ENCODE measurements at regions not wholly inside any gene's neighbourhood (a gene's known extent, or its start where the extent isn't known, plus 50 kb on each side); places are given as distances from the start of the nearest gene placed in this dataset.

GRCh38 chr1:157407367-157407766 lies 144.9 kb downstream of the FCRL5 start:
- no peak overlapping the region for H3K9ac ChIP-seq (ENCODE audit: insufficient read depth, low read length, poor library complexity, severe bottlenecking)
- no peak for TF ChIP-seq CTCF (IDR thresholded peaks at IDR 0.05)
- H3K9me3 ChIP-seq (replicated peaks in 1 of 2; ENCODE audit: control insufficient read depth in 1 of 2, insufficient read depth in 1 of 2, low read length in 2 of 2), result no peaks in the 10 kb centered on the region
- intact Hi-C loops (cut with micrococcal nuclease), result no loop called here
- Mint-ChIP-seq H3K4me3 (peak overlapping the region in 1 of 2 donors; percentile 39), H3K36me3 (no peaks in the 10 kb centered on the region), H3K4me1 (peaks cover 53% of the 10 kb centered on the region), H3K9me3 (peaks cover 3 to 7% (median 6%) of the 10 kb centered on the region in 7 donors), H3K27me3 (ENCODE audit: low read depth in 3 of 3) (peaks cover 0 to 1% (median 0%) of the 10 kb centered on the region in 3 donors), H3K27ac (peak overlapping the region in 5 of 7 donors; percentile 39 to 88 (median 73))
- H3K4me1 ChIP-seq (ENCODE audit: control insufficient read depth in 1 of 2, insufficient read depth in 2 of 2, low read length in 2 of 2), result peaks cover 39 to 40% of the 10 kb centered on the region in 2 donors
- peak overlapping the region in 1 of 2 donors; percentile 22 for H3K27ac ChIP-seq (ENCODE audit: low read depth in 1 of 2, low read length in 2 of 2)
- no peaks in the 10 kb centered on the region for H3K79me2 ChIP-seq (ENCODE audit: insufficient read depth, low read length)
- no peak for DNase-seq
- H3K4me2 ChIP-seq (replicated peaks; ENCODE audit: extremely low read depth, low read length, poor library complexity, severe bottlenecking), result no peak overlapping the region
- H4K20me1 ChIP-seq (ENCODE audit: insufficient read depth, low read length), result no peaks in the 10 kb centered on the region
- no peak overlapping the region for H3K4me3 ChIP-seq (replicated peaks in 1 of 3; ENCODE audit: low read depth in 2 of 3, low read length in 3 of 3)
- no peaks in the 10 kb centered on the region for H3K36me3 ChIP-seq (replicated peaks in 1 of 2; ENCODE audit: control insufficient read depth in 1 of 2, insufficient read depth in 2 of 2, low read length in 2 of 2)
- no peak overlapping the region for H2AFZ ChIP-seq (ENCODE audit: insufficient read depth, low read depth, low read length, poor library complexity, severe bottlenecking)
- H3K27me3 ChIP-seq (ENCODE audit: control insufficient read depth in 2 of 2, insufficient read depth in 2 of 2, low read length in 2 of 2), result no peaks in the 10 kb centered on the region

DNA sequence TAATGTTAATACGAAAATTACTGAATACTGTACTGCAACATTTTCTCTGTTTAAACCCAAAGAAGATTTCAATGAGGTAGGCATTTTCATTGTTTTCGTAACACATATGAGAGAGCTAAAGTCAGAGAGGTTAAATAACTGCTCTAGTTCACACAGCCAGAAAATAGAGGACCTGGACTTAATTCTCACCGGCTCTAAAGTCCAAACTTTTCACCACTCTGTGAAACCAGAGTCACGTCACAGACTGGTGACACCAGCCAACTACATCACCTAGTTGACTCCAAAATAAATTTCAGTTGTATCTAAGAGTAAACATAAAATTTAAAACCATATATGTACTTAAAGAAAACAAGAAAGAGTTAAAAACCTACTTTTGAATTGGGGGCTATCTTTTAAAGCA lies 146.7 kb downstream of the FCRL5 start:
- Mint-ChIP-seq H3K4me1 (peaks cover 68% of the 10 kb centered on the region), H3K9me3 (peaks cover 3 to 7% (median 6%) of the 10 kb centered on the region in 7 donors), H3K27me3 (ENCODE audit: low read depth in 3 of 3) (peaks cover 0 to 2% (median 0%) of the 10 kb centered on the region in 3 donors), H3K36me3 (no peaks in the 10 kb centered on the region), H3K27ac (no peak overlapping the region), H3K4me3 (no peak overlapping the region)
- Histone ChIP-seq H3K79me2 (ENCODE audit: insufficient read depth, low read length) (no peaks in the 10 kb centered on the region), H3K36me3 (replicated peaks in 1 of 2; ENCODE audit: control insufficient read depth in 1 of 2, insufficient read depth in 2 of 2, low read length in 2 of 2) (no peaks in the 10 kb centered on the region), H3K27ac (ENCODE audit: low read depth in 1 of 2, low read length in 2 of 2) (no peak overlapping the region), H3K4me3 (replicated peaks in 1 of 3; ENCODE audit: low read depth in 2 of 3, low read length in 3 of 3) (no peak overlapping the region), H3K9me3 (replicated peaks in 1 of 2; ENCODE audit: control insufficient read depth in 1 of 2, insufficient read depth in 1 of 2, low read length in 2 of 2) (no peaks in the 10 kb centered on the region), H3K27me3 (ENCODE audit: control insufficient read depth in 2 of 2, insufficient read depth in 2 of 2, low read length in 2 of 2) (no peaks in the 10 kb centered on the region), H3K4me2 (replicated peaks; ENCODE audit: extremely low read depth, low read length, poor library complexity, severe bottlenecking) (no peak overlapping the region), H2AFZ (ENCODE audit: insufficient read depth, low read depth, low read length, poor library complexity, severe bottlenecking) (no peak overlapping the region), H3K4me1 (ENCODE audit: control insufficient read depth in 1 of 2, insufficient read depth in 2 of 2, low read length in 2 of 2) (peaks cover 52 to 54% of the 10 kb centered on the region in 2 donors), H4K20me1 (ENCODE audit: insufficient read depth, low read length) (no peaks in the 10 kb centered on the region), H3K9ac (ENCODE audit: insufficient read depth, low read length, poor library complexity, severe bottlenecking) (no peak overlapping the region)
- intact Hi-C loops (cut with micrococcal nuclease), result no loop called here
- DNase-seq, result no peak
- no peak for TF ChIP-seq CTCF (IDR thresholded peaks at IDR 0.05)
- WGBS (ENCODE audit: insufficient coverage), result no CpG with 5 or more reads among the region's 4 CpGs

Measured in CD14-positive monocyte (primary cell).